ENCODE measurements at regions not wholly inside any gene's neighbourhood (a gene's known extent, or its start where the extent isn't known, plus 50 kb on each side); places are given as distances from the start of the nearest gene placed in this dataset. TPM values are rescaled to one million over a fixed set of nuclear protein-coding genes. Genes with fewer than 3 reads are reported as not detected.

DNA sequence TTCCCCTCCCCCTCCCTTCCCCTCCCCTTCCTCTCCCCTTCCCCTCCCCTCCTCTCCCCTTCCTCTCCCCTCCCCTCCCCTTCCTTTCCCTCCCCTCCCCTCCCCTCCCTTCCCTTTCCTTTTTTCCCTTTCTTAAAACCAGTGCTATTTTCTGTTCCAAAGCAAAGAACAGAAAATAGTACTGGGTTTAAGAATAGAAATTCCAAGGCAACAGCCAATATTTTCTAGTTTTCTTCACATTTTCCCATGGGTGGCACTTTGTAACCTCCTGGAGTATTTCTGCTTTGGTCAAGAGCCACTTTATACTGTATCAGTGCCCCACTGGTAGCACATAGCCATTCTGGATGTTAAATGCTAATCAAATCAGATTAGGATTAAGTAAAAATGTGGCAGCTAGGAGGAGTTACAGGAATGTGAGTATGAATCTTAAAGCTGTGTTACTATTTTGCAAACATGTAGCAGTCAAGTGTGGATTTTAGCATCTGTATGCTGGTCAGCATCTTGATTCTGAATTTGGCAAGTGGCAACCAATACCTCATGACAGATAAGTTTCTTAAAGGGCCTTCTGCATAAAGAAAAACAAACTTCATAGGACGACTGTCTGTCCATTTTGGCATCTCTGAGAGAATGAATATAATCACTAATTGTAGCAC lies 126.4 kb downstream of the CEP57L1 start:
- Histone ChIP-seq H3K36me3 (ENCODE audit: insufficient read depth, low read length) (no peaks in the 10 kb centered on the region), H3K9ac (ENCODE audit: low read depth, low read length) (no peak overlapping the region), H3K4me2 (ENCODE audit: low read length) (no peak overlapping the region), H3K4me3 (ENCODE audit: low read length) (no peak overlapping the region), H3K27me3 (ENCODE audit: control insufficient read depth, insufficient read depth, low read length) (no peaks in the 10 kb centered on the region), H3K4me1 (ENCODE audit: control insufficient read depth, insufficient read depth, low read length) (no peaks in the 10 kb centered on the region), H3K9me3 (replicated peaks; ENCODE audit: low read length) (no peaks in the 10 kb centered on the region)

Small RNA genes in the stretch of these regions (small RNA-seq; reads per million reads assigned to genes)
- not detected for gene AL359711.1
- not detected for gene RNY3P11
